ENCODE measurements at regions not wholly inside any gene's neighbourhood (a gene's known extent, or its start where the extent isn't known, plus 50 kb on each side); places are given as distances from the start of the nearest gene placed in this dataset.

GRCh38 chr17:79374087-79374689, 236.7 kb downstream of the RBFOX3 start:
- TF ChIP-seq CTCF (IDR thresholded peaks at IDR 0.05; ENCODE audit: control insufficient read depth, extremely low read depth, insufficient read depth): no peak
- DNase-seq (ENCODE audit: low read depth): no peak
- no peak overlapping the region for H3K4me3 ChIP-seq (ENCODE audit: low read depth, low read length)

DNA sequence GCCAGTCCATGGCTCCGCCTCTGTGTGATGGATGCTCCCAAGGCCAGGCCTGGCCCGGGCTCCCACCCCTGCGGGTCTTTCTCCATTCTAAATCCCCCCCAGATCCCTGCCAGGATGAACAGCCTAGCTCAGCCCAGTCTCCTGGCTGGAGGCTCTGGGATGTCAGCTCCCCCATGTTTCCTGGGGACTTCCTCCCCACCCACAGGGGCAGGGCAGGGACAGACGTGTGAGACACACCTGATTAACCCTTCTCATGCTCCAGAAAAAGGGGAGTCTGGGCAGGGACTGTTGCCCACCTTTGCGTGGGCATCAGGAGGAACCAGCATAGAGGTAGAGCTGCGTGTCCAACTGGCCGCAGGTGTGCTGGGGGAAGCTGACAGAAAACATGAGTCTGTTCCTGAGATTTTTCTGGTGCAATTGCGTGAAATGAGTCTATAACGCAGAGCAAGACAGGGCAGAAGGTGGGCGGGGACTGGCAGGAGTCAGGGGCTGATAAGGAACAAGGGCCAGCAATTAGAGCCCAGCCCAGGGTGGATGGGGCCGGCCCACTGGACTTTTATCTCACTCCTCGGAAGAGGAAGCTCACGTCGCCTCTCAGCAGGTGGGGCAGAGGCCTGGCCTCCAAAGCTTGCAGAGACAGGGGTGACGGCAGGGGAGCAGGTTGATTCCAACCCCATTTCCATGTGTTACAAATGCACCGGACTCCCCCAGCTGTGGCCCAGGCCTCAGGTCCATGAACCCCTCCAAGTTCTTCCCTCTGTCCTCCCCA, 238.2 kb downstream of the RBFOX3 start:
- no peak for DNase-seq (ENCODE audit: low read depth)
- TF ChIP-seq CTCF (IDR thresholded peaks at IDR 0.05; ENCODE audit: control insufficient read depth, extremely low read depth, insufficient read depth): no peak
- no peak overlapping the region for H3K4me3 ChIP-seq (ENCODE audit: low read depth, low read length)

- no peak for DNase-seq (ENCODE audit: low read depth)
- no peak for TF ChIP-seq CTCF (IDR thresholded peaks at IDR 0.05; ENCODE audit: control insufficient read depth, extremely low read depth, insufficient read depth)
- H3K4me3 ChIP-seq (ENCODE audit: low read depth, low read length): no peak overlapping the region
These were observed 238.9 kb downstream of the RBFOX3 start for GRCh38 chr17:79371984-79372383.

- DNase-seq (ENCODE audit: low read depth): no peak
- no peak for TF ChIP-seq CTCF (IDR thresholded peaks at IDR 0.05; ENCODE audit: control insufficient read depth, extremely low read depth, insufficient read depth)
- H3K4me3 ChIP-seq (ENCODE audit: low read depth, low read length): no peak overlapping the region
These were observed 240.3 kb downstream of the RBFOX3 start for GRCh38 chr17:79370594-79370993.

- H3K4me3 ChIP-seq (ENCODE audit: low read depth, low read length): no peak overlapping the region
- DNase-seq (ENCODE audit: low read depth): no peak
- no peak for TF ChIP-seq CTCF (IDR thresholded peaks at IDR 0.05; ENCODE audit: control insufficient read depth, extremely low read depth, insufficient read depth)
These were observed 240.7 kb downstream of the RBFOX3 start for GRCh38 chr17:79370126-79370525.

GRCh38 chr17:79369532-79369931, 241.3 kb downstream of the RBFOX3 start:
- DNase-seq (ENCODE audit: low read depth): no peak
- TF ChIP-seq CTCF (IDR thresholded peaks at IDR 0.05; ENCODE audit: control insufficient read depth, extremely low read depth, insufficient read depth): no peak
- no peak overlapping the region for H3K4me3 ChIP-seq (ENCODE audit: low read depth, low read length)

All from LNCaP clone FGC (cell line).